Tibial artery (tissue), 4 donors: ENCODE measurements at regions not wholly inside any gene's neighbourhood (a gene's known extent, or its start where the extent isn't known, plus 50 kb on each side); places are given as distances from the start of the nearest gene placed in this dataset.

Experiments used
- DNase-seq, 2 donors: peaks; one replicate each; pipeline ENCODE4 v3.0.0-alpha.2; 2019
- H3K27ac ChIP-seq, 2 donors: fragments of 200-600 bp; sonication (generic) in 1 of 2; 1 replicate in 1 of 2; 2 replicates in 1 of 2; pipeline ENCODE4 v1.5.1; 2018 to 2019; ENCODE audit warnings: mild to moderate bottlenecking in 1 of 2
- H3K27me3 ChIP-seq, 2 donors: fragments of 200-600 bp; sonication (generic) in 1 of 2; one replicate each; pipeline versions ENCODE4 v1.5.1 to v1.6.0; 2016 to 2019
- H3K36me3 ChIP-seq, 3 donors: fragments of 200-600 bp; sonication (generic) in 2 of 3; one replicate each; pipeline ENCODE4 v1.5.1; 2016 to 2019; ENCODE audit warnings: mild to moderate bottlenecking in 2 of 3
- H3K4me1 ChIP-seq, 4 donors: fragments of 200-600 bp; sonication (generic) in 2 of 4; 1 replicate in 3 of 4; 2 replicates in 1 of 4; pipeline ENCODE4 v1.5.1; 2016 to 2019
- H3K4me3 ChIP-seq, 2 donors: fragments of 200-600 bp; sonication (generic) in 1 of 2; 1 replicate in 1 of 2; 2 replicates in 1 of 2; pipeline ENCODE4 v1.5.1; 2018 to 2019; ENCODE audit warnings: mild to moderate bottlenecking in 2 of 2
- H3K9me3 ChIP-seq, 3 donors: fragments of 200-600 bp; sonication (generic) in 1 of 3; one replicate each; pipeline ENCODE4 v1.5.1; 2016 to 2019
- CTCF ChIP-seq, 2 experiments: fragments of 200-600 bp in 1 of 2; fragments of 450-650 bp in 1 of 2; IDR thresholded peaks; one replicate each; pipeline ENCODE4 v1.5.1; 2017 to 2019; ENCODE audit warnings: antibody characterized with exemption in 2 of 2, mild to moderate bottlenecking in 1 of 2, moderate library complexity in 1 of 2
- intact Hi-C: fragments of 100-400 bp; cut with DNase I; formaldehyde crosslinking; loops from one replicate; pipeline ENCODE4 v1.15.0; 2023; ENCODE audit warnings: low total_unique reads

GRCh38 chr3:1998739-1999138 is 99.9 kb upstream of the CNTN4 start:
- DNase-seq, result no peak
- no peaks in the 10 kb centered on the region for H3K27me3 ChIP-seq
- no peaks in the 10 kb centered on the region for H3K4me1 ChIP-seq
- H3K36me3 ChIP-seq, result no peaks in the 10 kb centered on the region
- H3K27ac ChIP-seq, result no peak overlapping the region
- intact Hi-C loops, result no loop called here
- no peaks in the 10 kb centered on the region for H3K9me3 ChIP-seq
- no peak overlapping the region for H3K4me3 ChIP-seq
- TF ChIP-seq CTCF (IDR thresholded peaks at IDR 0.05), result no peak

GRCh38 chr3:2001306-2002108 is 97.2 kb upstream of the CNTN4 start:
- Histone ChIP-seq H3K27me3 (no peaks in the 10 kb centered on the region), H3K4me1 (no peaks in the 10 kb centered on the region), H3K27ac (no peak overlapping the region), H3K36me3 (no peaks in the 10 kb centered on the region), H3K4me3 (no peak overlapping the region), H3K9me3 (no peaks in the 10 kb centered on the region)
- intact Hi-C loops, result no loop called here
- TF ChIP-seq CTCF (IDR thresholded peaks at IDR 0.05), result no peak
- DNase-seq, result no peak

GRCh38 chr3:2023959-2024358 is 74.7 kb upstream of the CNTN4 start:
- no peak for TF ChIP-seq CTCF (IDR thresholded peaks at IDR 0.05)
- intact Hi-C loops, result no loop called here

GRCh38 chr3:2024713-2025112 is 74.0 kb upstream of the CNTN4 start:
- DNase-seq, result no peak
- intact Hi-C loops, result no loop called here
- no peak for TF ChIP-seq CTCF (IDR thresholded peaks at IDR 0.05)
- Histone ChIP-seq H3K4me1 (no peaks in the 10 kb centered on the region), H3K9me3 (no peaks in the 10 kb centered on the region), H3K27ac (no peak overlapping the region), H3K36me3 (no peaks in the 10 kb centered on the region), H3K4me3 (no peak overlapping the region), H3K27me3 (no peaks in the 10 kb centered on the region)

More at GRCh38 chr3:2023959-2024358, 74.7 kb upstream of the CNTN4 start:
- no peaks in the 10 kb centered on the region for H3K4me1 ChIP-seq
- H3K36me3 ChIP-seq, result no peaks in the 10 kb centered on the region
- H3K27me3 ChIP-seq, result no peaks in the 10 kb centered on the region
- no peak overlapping the region for H3K4me3 ChIP-seq
- DNase-seq, result no peak
- no peaks in the 10 kb centered on the region for H3K9me3 ChIP-seq
- H3K27ac ChIP-seq, result no peak overlapping the region

- no peak for TF ChIP-seq CTCF (IDR thresholded peaks at IDR 0.05)
- no peak for DNase-seq
- Histone ChIP-seq H3K27me3 (no peaks in the 10 kb centered on the region), H3K36me3 (no peaks in the 10 kb centered on the region), H3K9me3 (no peaks in the 10 kb centered on the region), H3K27ac (no peak overlapping the region), H3K4me3 (no peak overlapping the region), H3K4me1 (no peaks in the 10 kb centered on the region)
- intact Hi-C loops, result no loop called here
Observed at GRCh38 chr3:2029559-2029958, 69.1 kb upstream of the CNTN4 start.
